HG03196 (cell line): ENCODE measurements at regions not wholly inside any gene's neighbourhood (a gene's known extent, or its start where the extent isn't known, plus 50 kb on each side); places are given as distances from the start of the nearest gene placed in this dataset.
"Not testable (repeated sequence)": the region's sequence is repeated elsewhere in the genome, so short reads cannot be mapped to it uniquely, and the experiment has no call there.

Experiments used
- ATAC-seq: cut with Tn5 transposase; IDR thresholded peaks from one replicate; pipeline ENCODE4 v1.9.1; 2021; ENCODE audit not compliant: unreplicated experiment

GRCh38 chr14:106062502-106063272, 536.3 kb downstream of the TMEM121 start:
- ATAC-seq, result no peak

DNA sequence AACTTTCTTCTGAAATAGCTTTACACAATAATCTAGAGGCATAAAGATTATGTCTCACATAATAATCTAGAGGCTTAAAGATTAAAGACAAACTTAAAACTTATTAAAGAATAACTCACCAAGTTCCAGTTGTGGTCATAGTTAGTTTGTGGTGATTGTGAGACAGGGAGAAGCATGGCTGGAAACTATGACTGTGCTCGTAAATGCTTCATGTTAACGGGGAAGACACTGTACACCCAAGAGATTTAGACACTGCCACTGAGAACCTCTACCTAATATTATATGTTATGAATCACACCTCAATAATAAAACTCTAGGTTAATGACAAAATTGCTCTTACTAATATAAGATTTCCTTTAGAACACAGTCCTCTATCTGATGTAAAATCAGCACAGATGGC, 541.6 kb downstream of the TMEM121 start:
- ATAC-seq, result no peak

DNA sequence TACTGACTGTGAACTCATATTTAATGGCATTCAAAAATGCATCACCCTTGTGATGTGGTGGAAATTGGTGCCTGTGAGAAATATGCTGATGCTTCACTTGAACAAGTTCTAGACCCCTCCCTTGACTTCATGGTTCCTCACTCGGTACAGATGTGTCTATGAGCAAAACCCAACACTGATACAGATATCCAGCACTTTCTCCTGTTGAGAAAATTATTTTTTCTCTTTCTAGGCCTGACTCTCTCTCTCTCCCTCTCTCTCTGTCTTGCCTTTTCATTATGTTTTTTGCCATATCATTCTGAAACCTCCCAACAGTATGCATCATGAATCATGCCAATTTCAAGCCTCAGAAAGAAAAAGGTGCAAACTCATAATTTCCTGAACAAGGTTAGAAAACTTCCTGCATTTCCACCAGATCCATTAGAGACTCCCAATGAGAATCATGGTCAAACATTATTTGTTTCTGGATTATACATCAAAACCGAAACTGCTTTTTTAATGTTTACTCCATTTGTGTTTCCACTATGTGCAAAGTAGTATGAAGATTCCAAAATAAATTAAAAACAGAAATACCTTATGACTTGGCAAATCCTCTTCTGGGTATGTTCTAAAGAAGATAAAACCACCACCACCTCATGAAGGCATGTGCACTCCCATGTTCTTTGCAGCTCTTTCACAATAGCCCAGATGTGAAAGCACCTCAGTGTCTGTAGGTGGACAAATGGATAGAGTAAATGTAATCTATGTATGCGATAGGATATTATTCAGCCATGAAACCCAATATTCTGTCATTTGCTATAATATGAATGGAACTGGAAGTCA, 543.6 kb downstream of the TMEM121 start:
- ATAC-seq, result no peak

- no peak for ATAC-seq
Measured at GRCh38 chr14:106080922-106081321, 554.5 kb downstream of the TMEM121 start.

DNA sequence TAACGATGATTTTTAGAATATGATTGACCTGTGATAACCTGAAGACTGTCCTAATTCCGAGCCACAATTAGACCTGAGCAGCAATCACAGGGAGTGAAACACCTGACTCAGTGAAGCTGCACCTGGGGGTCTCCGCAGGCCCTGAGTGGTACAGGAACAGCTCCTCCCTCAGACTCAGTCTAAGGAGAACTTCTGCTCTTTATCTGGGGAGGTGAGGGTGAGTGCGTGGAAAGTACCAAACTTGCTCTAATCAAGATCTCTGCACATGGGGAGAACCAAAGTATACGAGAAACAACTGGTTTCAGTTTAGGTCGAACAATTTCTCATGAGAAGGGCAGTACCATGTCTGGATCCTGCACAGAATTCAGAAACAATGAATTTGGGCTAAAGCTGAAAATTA, 555.3 kb downstream of the TMEM121 start:
- ATAC-seq, result not testable (repeated sequence)

DNA sequence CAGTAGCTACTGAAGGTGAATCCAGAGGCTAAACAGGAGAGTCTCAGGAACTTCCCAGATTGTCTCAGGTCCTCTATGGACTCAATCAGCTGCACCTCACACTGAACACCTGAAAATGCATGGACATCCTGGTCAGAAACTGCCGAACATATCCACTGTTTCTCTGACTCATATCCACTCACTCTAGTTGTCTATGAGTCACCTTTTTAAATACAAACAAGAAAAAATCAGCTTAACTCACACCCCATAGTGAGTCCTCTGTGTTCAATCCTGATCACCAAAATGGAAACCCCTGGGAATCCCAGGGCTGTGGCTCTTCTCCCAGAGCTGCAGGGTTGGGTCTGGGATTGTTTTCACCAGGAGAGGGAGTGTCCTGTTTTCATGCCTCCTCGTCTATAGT, 556.7 kb downstream of the TMEM121 start:
- ATAC-seq, result no peak

DNA sequence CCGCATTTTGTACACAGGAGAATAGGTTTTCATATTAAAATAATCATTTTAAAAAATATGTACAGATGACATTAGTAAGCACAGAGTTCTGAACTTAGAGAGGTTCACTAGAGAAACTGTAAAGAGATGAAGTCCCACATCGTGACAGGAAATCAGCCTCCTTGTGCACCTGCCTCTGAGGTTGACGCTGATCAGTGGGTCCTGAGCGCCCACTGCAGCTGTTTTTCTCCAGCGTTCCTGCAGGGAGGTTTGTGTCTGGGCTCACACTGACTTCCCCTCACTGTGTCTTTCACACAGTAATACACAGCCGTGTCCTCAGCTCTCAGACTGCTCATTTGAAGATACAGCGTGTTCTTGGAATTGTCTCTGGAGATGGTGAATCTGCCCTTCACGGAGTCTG, 561.5 kb downstream of the TMEM121 start:
- ATAC-seq, result no peak

GRCh38 chr14:106088860-106089259, 562.5 kb downstream of the TMEM121 start:
- not testable (repeated sequence) for ATAC-seq

DNA sequence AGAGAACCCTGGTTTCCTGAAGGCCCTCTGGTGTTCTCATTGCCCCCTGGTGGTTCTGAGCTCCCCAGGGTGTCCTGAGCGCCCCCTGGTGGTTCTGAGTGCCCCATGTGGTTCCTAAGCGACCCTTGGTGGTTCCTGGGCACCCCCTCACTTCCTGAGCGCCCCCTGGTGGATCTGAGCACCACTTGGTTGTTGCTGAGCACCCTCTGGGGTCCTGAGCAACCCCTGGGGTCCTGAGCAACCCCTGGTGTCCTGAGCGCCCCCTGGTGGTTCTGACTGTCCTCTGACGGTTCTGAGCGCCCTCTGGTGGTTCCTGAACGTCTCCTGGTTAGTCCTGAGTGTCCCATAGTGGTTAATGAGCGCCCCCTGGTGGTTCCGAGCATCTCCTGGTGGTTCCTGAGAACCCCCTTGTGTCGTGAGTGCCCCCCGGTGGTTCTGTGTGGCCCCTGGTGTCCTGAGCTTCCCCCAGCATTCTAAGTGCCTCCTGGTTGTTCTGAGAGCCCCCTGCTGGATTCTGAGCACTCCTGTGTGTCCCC, 568.3 kb downstream of the TMEM121 start:
- no peak for ATAC-seq

DNA sequence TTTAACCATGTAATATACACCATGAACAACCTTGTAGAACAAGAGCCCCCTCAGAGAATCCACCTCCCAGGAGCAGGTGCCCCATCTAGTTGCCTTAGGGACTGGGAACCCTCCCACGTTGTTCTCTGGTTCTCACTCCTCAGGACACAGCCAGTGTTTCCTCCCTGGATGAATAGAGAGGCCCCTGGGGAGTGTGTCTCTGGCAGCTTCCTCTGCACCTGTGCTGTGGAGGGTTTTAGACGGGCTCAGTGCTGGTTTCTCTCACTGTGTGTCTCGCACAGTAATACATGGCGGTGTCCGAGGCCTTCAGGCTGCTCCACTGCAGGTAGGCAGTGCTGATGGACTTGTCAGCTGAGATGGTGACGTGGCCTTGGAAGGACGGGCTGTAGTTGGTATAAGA, 581.3 kb downstream of the TMEM121 start:
- no peak for ATAC-seq

DNA sequence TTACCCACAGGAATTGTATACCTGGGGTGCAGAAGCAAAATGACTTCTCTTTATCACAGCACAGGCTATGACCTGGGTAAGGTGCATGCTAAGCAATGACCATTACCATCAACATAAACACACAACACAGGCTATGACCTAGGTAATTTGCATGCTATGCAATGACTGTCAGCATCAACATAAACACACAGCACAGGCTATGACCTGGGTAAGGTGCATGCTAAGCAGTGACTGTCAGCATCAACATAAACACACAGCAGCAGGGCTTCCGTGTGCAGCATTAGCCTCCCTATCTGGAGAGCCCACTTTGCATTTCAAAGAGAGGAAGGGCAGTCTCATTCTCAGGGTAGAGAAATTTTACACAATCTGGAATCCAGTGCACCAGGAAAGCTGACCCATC, 583.0 kb downstream of the TMEM121 start:
- no peak for ATAC-seq

DNA sequence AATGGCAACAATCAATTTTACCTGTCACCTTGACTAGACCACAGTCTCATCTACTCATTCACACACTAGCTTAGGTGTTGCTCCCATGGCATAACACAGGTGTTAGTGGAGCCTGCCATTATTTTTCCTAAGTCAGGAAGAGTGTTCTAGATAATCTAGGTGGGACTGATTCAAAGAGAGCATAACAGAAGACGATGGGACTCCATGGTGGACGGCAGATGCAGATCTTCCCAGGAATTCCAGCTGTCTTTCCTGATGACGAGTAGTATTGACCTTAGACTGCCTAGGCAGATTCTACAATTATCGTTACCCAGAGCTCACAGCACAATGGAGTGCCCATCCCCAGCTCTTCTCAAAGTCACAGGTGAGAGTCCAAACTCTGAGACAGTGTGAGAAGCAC, 589.0 kb downstream of the TMEM121 start:
- no peak for ATAC-seq

DNA sequence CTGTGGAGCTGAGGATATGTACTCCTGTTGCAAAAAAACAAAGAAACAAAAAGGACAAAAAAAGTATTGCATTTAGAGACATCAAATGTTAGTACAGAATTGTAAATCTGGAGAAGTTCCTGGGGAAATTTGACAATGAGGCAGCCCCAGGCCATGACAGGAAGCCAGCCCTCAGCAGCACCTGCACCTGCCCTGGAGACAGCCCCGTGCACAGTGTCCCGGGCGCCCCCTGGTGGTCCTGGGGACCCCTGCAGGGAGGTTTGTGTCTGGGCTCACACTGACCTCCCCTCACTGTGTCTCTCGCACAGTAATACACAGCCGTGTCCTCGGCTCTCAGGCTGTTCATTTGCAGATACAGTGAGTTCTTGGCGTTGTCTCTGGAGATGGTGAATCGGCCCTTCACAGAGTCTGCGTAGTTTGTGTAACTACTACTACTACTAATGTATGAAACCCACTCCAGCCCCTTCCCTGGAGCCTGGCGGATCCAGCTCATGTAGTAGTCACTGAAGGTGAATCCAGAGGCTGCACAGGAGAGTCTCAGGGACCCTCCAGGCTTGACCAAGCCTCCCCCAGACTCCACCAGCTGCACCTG, 590.1 kb downstream of the TMEM121 start:
- ATAC-seq, result not testable (repeated sequence)

DNA sequence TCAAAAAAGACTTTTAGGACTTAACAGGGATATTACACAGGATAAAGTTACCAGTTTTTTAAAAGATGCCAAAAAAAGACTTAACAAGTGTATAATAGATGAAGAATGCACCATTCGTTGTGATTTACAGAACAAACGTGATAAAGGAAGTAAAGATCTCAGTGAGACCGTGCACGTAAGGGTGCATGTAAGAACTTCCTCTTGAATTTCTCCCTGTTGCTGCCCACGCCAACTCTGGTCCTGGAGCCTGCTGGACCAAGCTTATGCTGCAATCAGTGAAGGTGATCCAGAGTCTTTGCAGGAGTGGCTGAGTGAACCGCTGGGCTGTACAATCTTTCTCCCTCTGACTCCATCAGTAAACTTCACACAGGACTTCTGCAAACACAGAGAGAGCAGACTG, 593.7 kb downstream of the TMEM121 start:
- ATAC-seq, result no peak

DNA sequence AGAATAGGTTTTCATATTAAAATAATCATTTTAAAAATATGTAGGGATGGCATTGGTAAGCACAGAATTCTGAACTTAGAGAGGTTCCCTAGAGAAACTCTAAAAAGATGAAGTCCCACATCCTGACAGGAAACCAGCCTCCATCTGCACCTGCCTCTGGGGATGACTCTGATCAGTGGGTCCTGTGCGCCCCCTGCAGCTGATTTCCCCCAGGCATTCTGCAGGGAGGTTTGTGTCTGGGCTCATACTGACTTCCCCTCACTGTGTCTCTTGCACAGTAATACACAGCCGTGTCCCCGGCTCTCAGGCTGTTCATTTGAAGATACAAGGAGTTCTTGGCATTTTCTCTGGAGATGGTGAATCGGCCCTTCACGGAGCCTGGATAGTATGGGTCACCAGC, 602.9 kb downstream of the TMEM121 start:
- ATAC-seq, result no peak

DNA sequence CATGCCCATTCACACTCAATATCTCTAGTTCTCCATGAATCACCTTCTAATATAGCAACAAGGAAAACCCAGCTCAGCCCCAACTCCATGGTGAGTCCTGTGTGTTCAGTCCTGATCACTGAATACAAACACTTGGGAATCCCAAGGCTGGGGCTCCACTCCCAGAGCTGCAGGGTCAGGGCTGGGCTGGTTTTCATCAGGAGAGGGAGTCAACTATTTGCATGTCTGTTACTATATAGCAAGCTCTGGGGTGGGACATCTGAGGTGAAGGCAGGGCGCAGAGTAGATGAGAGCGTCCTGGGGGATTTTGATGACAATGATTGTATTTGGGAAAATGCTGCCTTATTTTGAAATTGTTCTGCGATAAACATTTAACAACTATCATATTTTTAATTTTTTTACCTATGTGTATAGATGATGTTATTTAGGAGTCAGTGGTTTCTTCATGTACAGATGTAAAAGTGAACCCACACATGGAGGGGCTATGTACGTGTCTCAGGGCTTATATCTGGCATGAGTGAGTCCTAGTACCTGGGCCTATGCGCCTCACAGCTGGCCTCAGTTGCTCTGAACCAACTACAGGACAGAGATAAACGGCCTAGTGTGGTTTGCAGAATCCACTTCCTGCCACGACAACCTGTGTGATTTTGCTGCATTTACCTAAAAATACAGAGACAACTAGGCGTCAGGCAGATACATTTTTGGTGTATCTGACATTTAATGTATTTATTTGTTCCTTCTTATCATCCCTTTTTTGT, 603.7 kb downstream of the TMEM121 start:
- not testable (repeated sequence) for ATAC-seq

DNA sequence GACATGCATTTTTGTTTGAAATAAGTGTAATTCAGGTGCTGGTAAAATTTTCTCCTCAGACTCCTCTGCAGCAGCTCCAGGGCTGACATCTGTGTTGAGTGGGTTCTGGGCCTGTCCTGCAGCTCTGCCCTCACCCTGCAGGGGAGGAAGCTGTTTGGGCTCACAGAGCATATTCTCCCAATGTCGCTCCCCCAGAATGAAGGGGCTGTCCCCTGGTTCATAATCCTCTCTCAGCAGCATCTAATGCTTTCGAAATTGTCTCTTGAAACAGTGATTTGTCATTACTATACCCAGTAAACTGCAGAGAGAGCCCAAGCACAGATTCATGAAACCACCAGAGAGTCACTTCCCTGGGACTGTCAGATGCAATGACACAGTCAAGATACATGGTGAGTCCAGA, 606.7 kb downstream of the TMEM121 start:
- not testable (repeated sequence) for ATAC-seq

- no peak for ATAC-seq
Measured at GRCh38 chr14:106134886-106135285, 608.5 kb downstream of the TMEM121 start.

GRCh38 chr14:106141242-106142220, 615.1 kb downstream of the TMEM121 start:
- ATAC-seq, result no peak

- not testable (repeated sequence) for ATAC-seq
Measured at GRCh38 chr14:106145731-106146130, 619.3 kb downstream of the TMEM121 start.
